Subcutaneous abdominal adipose tissue (tissue), 5 donors: ENCODE measurements at regions not wholly inside any gene's neighbourhood (a gene's known extent, or its start where the extent isn't known, plus 50 kb on each side); places are given as distances from the start of the nearest gene placed in this dataset.

Experiments used
- H3K27ac ChIP-seq: one replicate; pipeline ENCODE4 v1.7.0; 2013; ENCODE audit warnings: low read depth, mild to moderate bottlenecking, inconsistent platforms, low read length, moderate library complexity
- H3K27me3 ChIP-seq, 5 donors: one replicate each; pipeline ENCODE4 v1.7.0; 2013; ENCODE audit warnings: low read length in 5 of 5, inconsistent platforms in 1 of 5; ENCODE audit not compliant: control insufficient read depth in 5 of 5, insufficient read depth in 4 of 5
- H3K36me3 ChIP-seq, 5 donors: one replicate each; pipeline ENCODE4 v1.7.0; 2013; ENCODE audit warnings: low read length in 5 of 5; ENCODE audit not compliant: control insufficient read depth in 5 of 5, insufficient read depth in 5 of 5
- H3K4me1 ChIP-seq, 5 donors: one replicate each; pipeline ENCODE4 v1.7.0; 2013; ENCODE audit warnings: low read length in 5 of 5, mild to moderate bottlenecking in 3 of 5, moderate library complexity in 1 of 5; ENCODE audit not compliant: control insufficient read depth in 5 of 5, insufficient read depth in 5 of 5
- H3K4me3 ChIP-seq, 5 donors: one replicate each; pipeline ENCODE4 v1.7.0; 2013; ENCODE audit warnings: low read length in 5 of 5, low read depth in 1 of 5
- H3K9ac ChIP-seq, 5 donors: one replicate each; pipeline ENCODE4 v1.7.0; 2013; ENCODE audit warnings: low read length in 5 of 5, mild to moderate bottlenecking in 4 of 5, moderate library complexity in 3 of 5
- H3K9me3 ChIP-seq, 5 donors: one replicate each; pipeline ENCODE4 v1.7.0; 2013; ENCODE audit warnings: low read length in 5 of 5; ENCODE audit not compliant: control insufficient read depth in 5 of 5
- donor health status: healthy.
- donor health status: healthy.
- donor health status: healthy.
- donor health status: healthy.
- donor health status: healthy.

DNA sequence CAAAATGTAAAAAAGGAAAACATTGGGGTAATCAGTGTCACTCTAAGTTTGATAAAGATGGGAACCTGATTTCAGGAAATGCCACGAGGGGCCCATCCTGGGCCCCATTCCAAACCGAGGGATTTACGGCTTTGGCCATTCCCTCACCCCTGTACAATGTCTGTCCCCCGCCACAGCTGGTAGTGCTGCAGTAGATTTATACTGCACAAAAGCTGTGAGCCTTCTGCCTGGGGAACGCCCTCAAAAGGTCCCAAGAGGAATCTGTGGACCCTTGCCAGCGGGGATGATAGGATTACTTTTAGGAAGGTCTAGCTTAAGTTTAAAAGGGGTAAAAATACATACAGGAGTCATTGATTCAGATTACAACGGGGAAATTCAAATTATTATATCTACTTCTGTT is 173.4 kb upstream of the SGCG start:
- Histone ChIP-seq H3K4me3 (no peak overlapping the region), H3K36me3 (no peaks in the 10 kb centered on the region), H3K27me3 (no peaks in the 10 kb centered on the region), H3K4me1 (peaks cover 0 to 6% (median 0%) of the 10 kb centered on the region in 5 donors), H3K9me3 (no peaks in the 10 kb centered on the region), H3K9ac (no peak overlapping the region), H3K27ac (no peak overlapping the region)

DNA sequence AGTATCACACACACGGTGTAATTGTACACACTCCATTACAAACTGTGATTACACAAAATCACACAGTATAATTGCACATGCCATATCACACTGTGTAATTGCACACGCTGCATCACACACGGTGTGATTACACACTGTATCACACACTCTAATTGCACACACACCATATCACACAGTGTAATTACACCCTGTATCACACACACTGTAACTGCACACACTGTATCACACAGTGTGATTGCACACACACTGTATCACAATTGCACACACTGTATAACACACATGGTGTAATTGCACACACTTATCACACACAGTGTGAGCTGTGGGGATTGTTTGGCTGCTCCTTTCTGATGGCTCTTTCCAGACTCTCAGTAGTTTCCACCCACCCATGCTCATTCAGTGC is 162.6 kb upstream of the SGCG start:
- Histone ChIP-seq H3K4me3 (no peak overlapping the region), H3K27ac (no peak overlapping the region), H3K4me1 (no peaks in the 10 kb centered on the region), H3K27me3 (no peaks in the 10 kb centered on the region), H3K9ac (no peak overlapping the region), H3K9me3 (no peaks in the 10 kb centered on the region), H3K36me3 (no peaks in the 10 kb centered on the region)

DNA sequence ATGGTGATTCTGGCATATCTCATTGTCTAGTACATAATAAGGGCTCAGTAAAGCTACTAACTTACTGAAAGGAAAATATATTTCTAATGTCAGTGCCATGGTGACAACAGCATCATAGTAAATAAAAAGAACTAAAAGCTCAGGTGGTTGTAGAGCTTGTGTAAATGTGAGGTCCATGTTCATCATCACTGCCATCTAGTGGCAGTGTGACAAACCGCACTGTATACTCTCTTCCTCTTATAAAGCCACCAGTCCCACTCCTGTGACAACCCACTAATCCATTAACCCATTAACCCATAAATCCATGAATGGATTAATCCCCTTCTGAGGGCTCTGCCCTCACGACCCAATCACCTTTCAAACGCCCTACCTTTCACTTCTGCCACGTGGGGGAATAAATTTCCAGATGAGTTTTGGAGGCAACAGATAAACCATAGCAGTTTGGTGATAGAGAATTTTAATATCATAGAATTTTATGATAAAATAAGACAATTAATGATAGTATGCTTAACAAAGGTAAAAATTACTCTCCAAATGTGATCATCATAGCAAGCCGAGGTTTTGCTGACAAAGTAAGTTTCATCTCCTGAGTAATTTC is 160.4 kb upstream of the SGCG start:
- no peak overlapping the region for H3K4me3 ChIP-seq
- H3K4me1 ChIP-seq = no peaks in the 10 kb centered on the region
- no peaks in the 10 kb centered on the region for H3K9me3 ChIP-seq
- no peaks in the 10 kb centered on the region for H3K36me3 ChIP-seq
- no peak overlapping the region for H3K9ac ChIP-seq
- no peaks in the 10 kb centered on the region for H3K27me3 ChIP-seq
- no peak overlapping the region for H3K27ac ChIP-seq

DNA sequence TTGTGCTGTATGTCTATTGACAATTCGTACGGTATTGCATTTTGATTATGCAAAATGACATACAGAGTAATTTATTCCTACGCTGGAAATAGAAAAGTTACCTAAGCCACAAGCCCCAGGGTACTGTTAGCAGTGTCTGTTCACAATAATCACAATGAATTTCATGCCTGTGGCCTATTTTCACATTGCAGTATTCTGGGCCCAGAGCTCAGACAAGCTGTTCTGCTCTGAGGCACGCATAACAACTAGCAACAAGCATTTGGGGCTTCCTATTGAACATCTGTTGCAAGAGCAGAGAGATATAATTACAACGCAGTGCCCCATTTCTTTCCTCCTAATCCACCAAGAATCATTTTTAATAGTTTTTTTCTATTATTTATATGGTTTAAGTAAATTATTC is 158.9 kb upstream of the SGCG start:
- H3K4me1 ChIP-seq = no peaks in the 10 kb centered on the region
- H3K36me3 ChIP-seq = no peaks in the 10 kb centered on the region
- H3K4me3 ChIP-seq = no peak overlapping the region
- H3K9me3 ChIP-seq = no peaks in the 10 kb centered on the region
- H3K27ac ChIP-seq = no peak overlapping the region
- H3K9ac ChIP-seq = no peak overlapping the region
- no peaks in the 10 kb centered on the region for H3K27me3 ChIP-seq

DNA sequence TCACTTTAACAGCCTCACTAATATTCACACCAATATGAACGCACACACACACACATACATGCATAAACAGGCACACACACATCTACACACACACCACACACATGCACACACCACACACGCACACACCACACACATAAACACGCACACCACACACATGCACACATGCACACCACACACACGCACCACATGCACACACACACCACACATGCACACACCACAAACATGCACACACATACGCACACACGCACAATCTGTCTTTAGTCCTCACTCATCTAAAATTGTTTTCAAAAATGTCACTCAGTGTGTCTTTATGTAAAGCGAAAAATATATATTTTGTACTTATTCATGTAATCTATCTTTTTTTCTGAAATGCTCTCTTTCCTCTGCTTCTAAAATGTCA is 158.1 kb upstream of the SGCG start:
- no peaks in the 10 kb centered on the region for H3K27me3 ChIP-seq
- no peaks in the 10 kb centered on the region for H3K36me3 ChIP-seq
- no peak overlapping the region for H3K4me3 ChIP-seq
- H3K4me1 ChIP-seq = no peaks in the 10 kb centered on the region
- no peaks in the 10 kb centered on the region for H3K9me3 ChIP-seq
- H3K27ac ChIP-seq = no peak overlapping the region
- H3K9ac ChIP-seq = no peak overlapping the region

- Histone ChIP-seq H3K4me1 (no peaks in the 10 kb centered on the region), H3K27ac (no peak overlapping the region), H3K9ac (no peak overlapping the region), H3K36me3 (no peaks in the 10 kb centered on the region), H3K4me3 (no peak overlapping the region), H3K27me3 (no peaks in the 10 kb centered on the region), H3K9me3 (no peaks in the 10 kb centered on the region)
Observed at GRCh38 chr13:23025864-23026608, 154.7 kb upstream of the SGCG start.

DNA sequence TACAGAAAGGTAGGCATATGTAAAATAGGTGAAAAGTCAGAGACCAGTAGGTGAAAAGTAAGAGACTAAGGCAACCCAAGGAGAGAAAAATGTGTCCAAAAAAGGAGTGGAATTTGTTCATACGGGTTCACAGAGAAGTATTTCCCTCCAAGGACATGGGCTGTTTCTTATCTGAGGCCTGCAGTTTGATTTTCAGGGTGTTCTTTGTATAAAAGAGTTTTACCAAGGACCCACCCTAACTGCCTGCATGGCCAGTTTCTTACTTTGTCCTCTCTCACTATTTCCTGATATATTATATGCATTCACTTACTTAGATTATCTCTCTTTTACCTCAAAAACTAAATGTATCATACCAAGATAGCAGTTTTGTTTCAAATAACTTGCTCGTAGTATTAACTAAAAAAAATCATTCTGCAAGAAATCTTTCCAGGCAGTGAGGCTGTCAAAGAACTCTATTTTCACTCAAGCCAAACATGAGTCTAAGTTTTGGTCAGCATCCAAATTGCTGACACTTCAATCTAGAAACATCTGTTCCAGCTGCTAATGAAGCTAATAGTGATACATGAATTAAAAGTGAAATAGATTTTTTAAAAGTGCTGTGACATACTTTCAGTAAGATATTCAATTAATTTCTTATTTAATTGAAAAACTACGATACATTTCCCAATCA is 141.4 kb upstream of the SGCG start:
- Histone ChIP-seq H3K4me1 (no peaks in the 10 kb centered on the region), H3K4me3 (no peak overlapping the region), H3K9me3 (no peaks in the 10 kb centered on the region), H3K9ac (no peak overlapping the region), H3K36me3 (no peaks in the 10 kb centered on the region), H3K27me3 (no peaks in the 10 kb centered on the region), H3K27ac (no peak overlapping the region)

DNA sequence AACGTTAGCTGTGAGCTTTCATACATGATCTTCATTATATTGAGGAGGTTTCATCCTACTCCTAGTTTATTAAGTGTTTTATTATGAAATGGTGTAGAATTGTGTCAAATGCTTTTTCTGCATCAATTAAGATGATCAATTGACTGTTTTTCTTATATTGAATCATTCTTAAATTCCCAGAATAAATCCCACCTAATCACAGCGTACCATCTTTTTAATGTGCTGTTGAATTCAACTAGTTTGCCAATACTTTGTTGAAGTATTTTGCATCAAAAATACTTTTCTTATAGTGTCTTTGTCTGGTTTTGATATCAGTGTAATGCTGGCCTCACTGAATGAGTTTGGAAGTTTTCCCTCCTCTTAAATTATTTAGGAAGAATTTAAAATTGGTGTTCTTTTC is 138.6 kb upstream of the SGCG start:
- no peaks in the 10 kb centered on the region for H3K36me3 ChIP-seq
- H3K27ac ChIP-seq = no peak overlapping the region
- no peak overlapping the region for H3K4me3 ChIP-seq
- H3K4me1 ChIP-seq = no peaks in the 10 kb centered on the region
- H3K9me3 ChIP-seq = no peaks in the 10 kb centered on the region
- H3K27me3 ChIP-seq = no peaks in the 10 kb centered on the region
- no peak overlapping the region for H3K9ac ChIP-seq

GRCh38 chr13:23044906-23045305 is 135.9 kb upstream of the SGCG start:
- H3K9me3 ChIP-seq = no peaks in the 10 kb centered on the region
- no peak overlapping the region for H3K27ac ChIP-seq
- H3K9ac ChIP-seq = no peak overlapping the region
- no peaks in the 10 kb centered on the region for H3K4me1 ChIP-seq
- H3K36me3 ChIP-seq = no peaks in the 10 kb centered on the region
- H3K27me3 ChIP-seq = no peaks in the 10 kb centered on the region
- no peak overlapping the region for H3K4me3 ChIP-seq

DNA sequence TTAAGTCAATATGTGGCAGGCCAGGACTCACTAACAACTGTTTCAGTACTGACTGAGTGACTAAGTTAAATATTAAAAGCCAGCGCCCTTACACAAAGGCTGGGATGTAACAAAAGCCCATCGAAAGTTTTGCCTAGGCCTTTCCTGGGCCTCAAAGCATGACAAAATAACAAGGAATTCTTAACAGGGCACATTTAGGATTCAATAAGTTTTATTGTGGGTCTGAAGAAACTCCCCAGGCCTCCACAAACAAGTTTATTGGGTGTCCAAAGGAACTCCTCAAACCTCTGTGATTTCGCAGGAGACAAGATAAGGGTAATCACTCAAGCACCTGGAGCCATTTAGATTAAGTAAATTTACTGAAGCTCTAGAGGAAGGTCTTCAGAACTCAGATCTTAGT is 130.7 kb upstream of the SGCG start:
- Histone ChIP-seq H3K9ac (no peak overlapping the region), H3K27ac (no peak overlapping the region), H3K4me1 (no peaks in the 10 kb centered on the region), H3K27me3 (no peaks in the 10 kb centered on the region), H3K4me3 (no peak overlapping the region), H3K9me3 (no peaks in the 10 kb centered on the region), H3K36me3 (no peaks in the 10 kb centered on the region)
